ENCODE measurements at regions not wholly inside any gene's neighbourhood (a gene's known extent, or its start where the extent isn't known, plus 50 kb on each side); places are given as distances from the start of the nearest gene placed in this dataset.

GRCh38 chr12:61188801-61189595 lies 1071.2 kb upstream of the USP15 start:
- no peaks in the 10 kb centered on the region for H3K9me3 ChIP-seq (replicated peaks; ENCODE audit: control insufficient read depth, insufficient read depth, low read depth, low read length)
- no peak for ATAC-seq
- no peaks in the 10 kb centered on the region for H3K4me1 ChIP-seq (replicated peaks in 1 of 2; ENCODE audit: control insufficient read depth in 2 of 2, insufficient read depth in 2 of 2, low read length in 2 of 2)
- H3K79me2 ChIP-seq (ENCODE audit: control insufficient read depth, insufficient read depth, low read length) = no peaks in the 10 kb centered on the region
- intact Hi-C loops (cut with micrococcal nuclease) (no loop called here), in situ Hi-C loops (cut with MboI) (no loop called here)
- H3K4me3 ChIP-seq = no peak overlapping the region
- no peak overlapping the region for H3K27ac ChIP-seq (ENCODE audit: extremely low read depth, low read depth, low read length)
- no peaks in the 10 kb centered on the region for H3K36me3 ChIP-seq (ENCODE audit: control insufficient read depth, insufficient read depth, low read length)
- no peak overlapping the region for H3K4me2 ChIP-seq (ENCODE audit: insufficient read depth, low read length)
- CTCF ChIA-PET (ENCODE audit: low intra/inter-chr PET ratio) = no interaction called here
- H3K9me1 ChIP-seq (ENCODE audit: control insufficient read depth, insufficient read depth, low read length) = no peaks in the 10 kb centered on the region
- H3K9ac ChIP-seq (ENCODE audit: insufficient read depth in 1 of 2, low read depth in 2 of 2, low read length in 2 of 2) = no peak overlapping the region
- no peak for DNase-seq (ENCODE audit: extremely low read depth in 1 of 4, low spot score in 3 of 4)
- TF ChIP-seq TRIM24 (IDR thresholded peaks at IDR 0.05) = no peak
- TF ChIP-seq RBM22 (IDR thresholded peaks at IDR 0.05; ENCODE audit: low read depth, low read length, poor library complexity, severe bottlenecking) = no peak
- TF ChIP-seq HDAC2 (IDR thresholded peaks at IDR 0.05) = no peak
- no peak for TF ChIP-seq FIP1L1 (IDR thresholded peaks at IDR 0.05; ENCODE audit: low read depth, low read length, poor library complexity, severe bottlenecking)
- no peak for TF ChIP-seq ETS1 (conservative IDR thresholded peaks at IDR 0.05; ENCODE audit: control insufficient read depth, low read depth, low read length)
- TF ChIP-seq MIER1 (IDR thresholded peaks at IDR 0.05; ENCODE audit: low read depth) = no peak
- no peak for TF ChIP-seq TGIF2 (CRISPR knock-in tag; IDR thresholded peaks at IDR 0.05)
- no peak for TF ChIP-seq RBFOX2 (IDR thresholded peaks at IDR 0.05; ENCODE audit: low read depth, low read length)
- TF ChIP-seq HMBOX1 (IDR thresholded peaks at IDR 0.05) = no peak
- TF ChIP-seq MBD2 (IDR thresholded peaks at IDR 0.05; ENCODE audit: borderline replicate concordance, low read depth) = no peak
- TF ChIP-seq BRCA1 (IDR thresholded peaks at IDR 0.05) = no peak
- no peak for TF ChIP-seq BRCA1 (CRISPR knock-in tag; IDR thresholded peaks at IDR 0.05)
- TF ChIP-seq HMGN3 (IDR thresholded peaks at IDR 0.05; ENCODE audit: borderline replicate concordance, extremely low read depth, insufficient read length, low read depth, low read length) = no peak
- no peak for TF ChIP-seq PCBP1 (IDR thresholded peaks at IDR 0.05; ENCODE audit: low read depth, low read length, poor library complexity, severe bottlenecking)
- no peak for TF ChIP-seq DMBX1 (CRISPR knock-in tag; IDR thresholded peaks at IDR 0.05; ENCODE audit: borderline replicate concordance)
- no peak for TF ChIP-seq FOXP1 (CRISPR knock-in tag; IDR thresholded peaks at IDR 0.05)
- no peak for TF ChIP-seq ADNP (tag; IDR thresholded peaks at IDR 0.05)
- no peak for TF ChIP-seq ARID2 (IDR thresholded peaks at IDR 0.05)
- TF ChIP-seq MCM3 (IDR thresholded peaks at IDR 0.05) = no peak
- no peak for TF ChIP-seq BDP1 (IDR thresholded peaks at IDR 0.05; ENCODE audit: insufficient read depth, insufficient read length)
- no peak for TF ChIP-seq ZNF217 (CRISPR knock-in tag; IDR thresholded peaks at IDR 0.05)
- 1% methylated on average over 18 of the region's 18 CpGs for WGBS (ENCODE audit: insufficient coverage, low coverage, missing lambda C conversion rate)
- POLR2A ChIA-PET = no interaction called here
- no peaks in the 10 kb centered on the region for H3K27me3 ChIP-seq (ENCODE audit: control insufficient read depth in 2 of 2, insufficient read depth in 2 of 2, low read length in 2 of 2)
- BruUV-seq (replicated peaks) = no TSS peak
- no peak for FAIRE-seq
- H2AFZ ChIP-seq (ENCODE audit: low read depth, low read length) = no peak overlapping the region
- no peaks in the 10 kb centered on the region for H4K20me1 ChIP-seq (replicated peaks; ENCODE audit: control insufficient read depth, insufficient read depth, low read length)

Data from K562 (cell line).